Hepatocyte (in vitro differentiated cells): ENCODE measurements at regions not wholly inside any gene's neighbourhood (a gene's known extent, or its start where the extent isn't known, plus 50 kb on each side); places are given as distances from the start of the nearest gene placed in this dataset.

ENCODE experiments used
- DNase-seq: peaks from one replicate; pipeline ENCODE4 v3.0.0-alpha.2; 2016; ENCODE audit warnings: low spot score
- H2AFZ ChIP-seq: fragments of 200-600 bp; sonication (generic); 2 replicates; pipeline ENCODE4 v1.6.0; 2016; ENCODE audit warnings: antibody characterized with exemption, mild to moderate bottlenecking
- H3K27ac ChIP-seq: fragments of 200-600 bp; sonication (generic); 2 replicates; pipeline ENCODE4 v1.5.1; 2016; ENCODE audit warnings: mild to moderate bottlenecking
- H3K27me3 ChIP-seq: fragments of 200-600 bp; sonication (generic); 2 replicates; pipeline ENCODE4 v1.6.1; 2016
- H3K36me3 ChIP-seq: fragments of 200-600 bp; sonication (generic); replicated peaks from 2 replicates; pipeline ENCODE4 v1.5.1; 2016; ENCODE audit warnings: low read depth; ENCODE audit not compliant: insufficient read depth
- H3K4me1 ChIP-seq: fragments of 200-600 bp; sonication (generic); 2 replicates; pipeline ENCODE4 v1.5.1; 2016; ENCODE audit warnings: mild to moderate bottlenecking, moderate library complexity; ENCODE audit not compliant: insufficient read depth
- H3K4me2 ChIP-seq: fragments of 200-600 bp; sonication (generic); 2 replicates; pipeline ENCODE4 v1.6.0; 2016
- H3K4me3 ChIP-seq: fragments of 200-600 bp; sonication (generic); 2 replicates; pipeline ENCODE4 v1.5.1; 2016; ENCODE audit warnings: mild to moderate bottlenecking
- H3K79me2 ChIP-seq: fragments of 200-600 bp; sonication (generic); 2 replicates; pipeline ENCODE4 v1.6.0; 2017; ENCODE audit warnings: mild to moderate bottlenecking
- H3K9me2 ChIP-seq: fragments of 200-600 bp; sonication (generic); replicated peaks from 2 replicates; pipeline ENCODE4 v1.6.0; 2017; ENCODE audit warnings: mild to moderate bottlenecking; ENCODE audit not compliant: insufficient read depth
- H3K9me3 ChIP-seq: fragments of 200-600 bp; sonication (generic); 2 replicates; pipeline ENCODE4 v1.5.1; 2016; ENCODE audit warnings: low read depth, mild to moderate bottlenecking
- H4K20me1 ChIP-seq: fragments of 200-600 bp; sonication (generic); 2 replicates; pipeline ENCODE4 v1.6.0; 2016; ENCODE audit warnings: mild to moderate bottlenecking; ENCODE audit not compliant: insufficient read depth, poor library complexity, severe bottlenecking
- CTCF ChIP-seq: fragments of 200-600 bp; sonication (generic); IDR thresholded peaks from 2 replicates; pipeline ENCODE4 v1.5.1; 2016; ENCODE audit warnings: antibody characterized with exemption, mild to moderate bottlenecking; ENCODE audit not compliant: poor library complexity
- EZH2 ChIP-seq: fragments of 200-600 bp; sonication (generic); IDR thresholded peaks from 2 replicates; pipeline ENCODE4 v1.6.1; 2016; ENCODE audit warnings: antibody characterized with exemption, mild to moderate bottlenecking, borderline replicate concordance
- EZH2phosphoT487 ChIP-seq: fragments of 200-600 bp; sonication (generic); IDR thresholded peaks from one replicate; pipeline ENCODE4 v1.6.1; 2018; ENCODE audit warnings: antibody characterized with exemption, mild to moderate bottlenecking, low read depth, moderate library complexity; ENCODE audit not compliant: unreplicated experiment, severe bottlenecking
- WGBS: methylation state at CpG from one replicate; pipeline ENCODE4 v1.1.6; 2016; ENCODE audit warnings: low lambda C conversion rate; ENCODE audit errors: missing lambda C conversion rate; 5-methylcytosine and 5-hydroxymethylcytosine counted together

- no peak for DNase-seq
- no peaks in the 10 kb centered on the region for H4K20me1 ChIP-seq
- 88% methylated on average over 5 of the region's 5 CpGs for WGBS
- no peak overlapping the region for H3K27ac ChIP-seq
- no peaks in the 10 kb centered on the region for H3K9me3 ChIP-seq
- no peaks in the 10 kb centered on the region for H3K27me3 ChIP-seq
- no peak overlapping the region for H2AFZ ChIP-seq
- H3K9me2 ChIP-seq: no peaks in the 10 kb centered on the region
- no peaks in the 10 kb centered on the region for H3K4me1 ChIP-seq
- H3K36me3 ChIP-seq: no peaks in the 10 kb centered on the region
- H3K79me2 ChIP-seq: no peaks in the 10 kb centered on the region
- no peak overlapping the region for H3K4me3 ChIP-seq
- H3K4me2 ChIP-seq: no peak overlapping the region
- TF ChIP-seq CTCF: no peak
- no peak for TF ChIP-seq EZH2phosphoT487
- no peak for TF ChIP-seq EZH2
These were observed 275.2 kb upstream of the SSTR1 start for GRCh38 chr14:37932481-37932880.

- Histone ChIP-seq H3K79me2 (no peaks in the 10 kb centered on the region), H2AFZ (no peak overlapping the region), H3K9me3 (no peaks in the 10 kb centered on the region), H3K4me3 (no peak overlapping the region), H3K4me2 (no peak overlapping the region), H3K27me3 (no peaks in the 10 kb centered on the region), H3K4me1 (no peaks in the 10 kb centered on the region), H3K9me2 (no peaks in the 10 kb centered on the region), H4K20me1 (no peaks in the 10 kb centered on the region), H3K36me3 (no peaks in the 10 kb centered on the region), H3K27ac (no peak overlapping the region)
- WGBS: 66% methylated on average over 2 of the region's 2 CpGs
- DNase-seq: no peak
- TF ChIP-seq EZH2phosphoT487 (no peak), CTCF (no peak)
These were observed 270.7 kb upstream of the SSTR1 start for GRCh38 chr14:37936971-37937370.

GRCh38 chr14:37939442-37940028, 268.2 kb upstream of the SSTR1 start:
- WGBS: 69% methylated on average over 6 of the region's 6 CpGs
- no peak overlapping the region for H2AFZ ChIP-seq
- no peak overlapping the region for H3K27ac ChIP-seq
- H3K9me3 ChIP-seq: no peaks in the 10 kb centered on the region
- H3K9me2 ChIP-seq: no peaks in the 10 kb centered on the region
- DNase-seq: no peak
- no peak overlapping the region for H3K4me3 ChIP-seq
- no peaks in the 10 kb centered on the region for H3K36me3 ChIP-seq
- H3K79me2 ChIP-seq: no peaks in the 10 kb centered on the region
- no peak for TF ChIP-seq EZH2phosphoT487
- no peak for TF ChIP-seq CTCF
- TF ChIP-seq EZH2: no peak
- H3K4me2 ChIP-seq: no peak overlapping the region
- H3K27me3 ChIP-seq: no peaks in the 10 kb centered on the region
- H3K4me1 ChIP-seq: no peaks in the 10 kb centered on the region
- H4K20me1 ChIP-seq: no peaks in the 10 kb centered on the region

GRCh38 chr14:37945959-37946358, 261.7 kb upstream of the SSTR1 start:
- Histone ChIP-seq H3K4me2 (no peak overlapping the region), H3K4me3 (no peak overlapping the region), H3K79me2 (no peaks in the 10 kb centered on the region), H3K9me3 (peaks cover 6% of the 10 kb centered on the region), H3K4me1 (no peaks in the 10 kb centered on the region), H3K27me3 (no peaks in the 10 kb centered on the region), H3K9me2 (no peaks in the 10 kb centered on the region), H4K20me1 (no peaks in the 10 kb centered on the region), H3K27ac (no peak overlapping the region), H3K36me3 (no peaks in the 10 kb centered on the region), H2AFZ (no peak overlapping the region)
- DNase-seq: no peak
- 81% methylated on average over 3 of the region's 3 CpGs for WGBS
- TF ChIP-seq EZH2 (no peak), CTCF (no peak), EZH2phosphoT487 (no peak)
